H1 (cell line): ENCODE measurements at regions not wholly inside any gene's neighbourhood (a gene's known extent, or its start where the extent isn't known, plus 50 kb on each side); places are given as distances from the start of the nearest gene placed in this dataset.

Source experiments
- CTCF ChIA-PET: fragments of 300-600 bp; sonication (Branson Sonifier 250); formaldehyde crosslinking; loops from one replicate; lab custom pipeline; 2021; ENCODE audit not compliant: partially characterized antibody; lab: Charles Lee
- POLR2A ChIA-PET: fragments of 300-600 bp; sonication (Branson Sonifier 250); formaldehyde crosslinking; loops from one replicate; lab custom pipeline; 2021; ENCODE audit warnings: inconsistent platforms; ENCODE audit not compliant: partially characterized antibody; lab: Charles Lee
- DNase-seq, 2 experiments: peaks; one replicate each; pipeline versions ENCODE4 v3.0.0 to v3.0.0-alpha.2; 2010 to 2022; ENCODE audit warnings: low spot score in 2 of 2, low read depth in 1 of 2, mixed read lengths in 1 of 2
- FAIRE-seq: peaks from 2 replicates; lab custom pipeline; 2011; peaks lifted over from hg19 to GRCh38; lab: Jason Lieb, UNC
- H2AFZ ChIP-seq: 2 replicates; pipeline ENCODE4 v1.8.1; 2012; ENCODE audit warnings: low read length, inconsistent platforms
- H2AK5ac ChIP-seq: 2 replicates; pipeline ENCODE4 v1.6.1; 2013; ENCODE audit warnings: low read depth, low read length
- H2BK120ac ChIP-seq: replicated peaks from 2 replicates; pipeline ENCODE3; 2013; ENCODE audit warnings: low read depth, low read length, inconsistent platforms
- H2BK12ac ChIP-seq: 2 replicates; pipeline ENCODE4 v1.6.1; 2013; ENCODE audit warnings: low read depth, low read length
- H2BK15ac ChIP-seq: 2 replicates; pipeline ENCODE4 v1.6.1; 2013; ENCODE audit warnings: low read length
- H2BK20ac ChIP-seq: 2 replicates; pipeline ENCODE4 v1.6.1; 2013; ENCODE audit warnings: low read length
- H2BK5ac ChIP-seq: 2 replicates; pipeline ENCODE4 v1.6.1; 2013; ENCODE audit warnings: low read depth, low read length
- H3K14ac ChIP-seq: 2 replicates; pipeline ENCODE4 v1.6.1; 2013; ENCODE audit warnings: inconsistent platforms; ENCODE audit not compliant: insufficient read length
- H3K18ac ChIP-seq: 2 replicates; pipeline ENCODE4 v1.6.1; 2013; ENCODE audit warnings: low read length; ENCODE audit errors: extremely low read depth
- H3K23ac ChIP-seq: 2 replicates; pipeline ENCODE4 v1.6.1; 2013; ENCODE audit warnings: inconsistent platforms; ENCODE audit not compliant: insufficient read length
- H3K23me2 ChIP-seq: 2 replicates; pipeline ENCODE4 v1.6.1; 2013; ENCODE audit warnings: low read depth, low read length
- H3K27ac ChIP-seq: 2 replicates; pipeline ENCODE4 v1.6.1; 2011; ENCODE audit warnings: low read depth, low read length, inconsistent platforms
- H3K27me3 ChIP-seq, 4 experiments: replicated peaks in 1 of 4; 1 replicate in 1 of 4; 2 replicates in 3 of 4; pipeline versions ENCODE4 v1.6.1 to v1.8.1; 2011 to 2013; ENCODE audit warnings: low read length in 3 of 4, mild to moderate bottlenecking in 3 of 4, inconsistent platforms in 2 of 4, mixed read lengths in 2 of 4, moderate library complexity in 1 of 4; ENCODE audit not compliant: control insufficient read depth in 3 of 4, insufficient read depth in 3 of 4; ENCODE audit errors: extremely low read depth in 1 of 4
- H3K36me3 ChIP-seq, 4 experiments: 2 replicates each; pipeline versions ENCODE4 v1.6.1 to v1.8.1; 2011 to 2013; ENCODE audit warnings: mild to moderate bottlenecking in 4 of 4, low read length in 3 of 4, moderate library complexity in 2 of 4, control low read depth in 1 of 4, inconsistent platforms in 1 of 4; ENCODE audit not compliant: insufficient read depth in 4 of 4, control insufficient read depth in 2 of 4
- H3K4ac ChIP-seq: replicated peaks from 2 replicates; pipeline ENCODE3; 2013; ENCODE audit warnings: low read length, low read depth, mixed read lengths, inconsistent platforms; ENCODE audit not compliant: insufficient read length
- H3K4me1 ChIP-seq, 4 experiments: replicated peaks in 1 of 4; 1 replicate in 1 of 4; 2 replicates in 3 of 4; pipeline versions ENCODE4 v1.6.1 to v1.8.1; 2011 to 2013; ENCODE audit warnings: low read length in 3 of 4, inconsistent platforms in 2 of 4, mixed read lengths in 1 of 4; ENCODE audit not compliant: insufficient read depth in 4 of 4, control insufficient read depth in 3 of 4
- H3K4me2 ChIP-seq, 2 experiments: 2 replicates each; pipeline versions ENCODE4 v1.6.1 to v1.8.1; 2011 to 2013; ENCODE audit warnings: low read depth in 2 of 2, low read length in 2 of 2, control low read depth in 1 of 2, inconsistent platforms in 1 of 2, mild to moderate bottlenecking in 1 of 2; ENCODE audit not compliant: insufficient read depth in 1 of 2
- H3K4me3 ChIP-seq, 4 experiments: fragments of 200-600, 300-600 bp in 1 of 4; sonication (generic), shearing (Covaris generic), sonication (Bioruptor Twin) in 1 of 4; 2 replicates each; pipeline versions ENCODE4 v1.5.1 to v1.8.1; 2011 to 2016; ENCODE audit warnings: low read length in 4 of 4, low read depth in 3 of 4, control low read depth in 2 of 4, inconsistent platforms in 2 of 4, mild to moderate bottlenecking in 2 of 4, mixed read lengths in 1 of 4, moderate library complexity in 1 of 4; ENCODE audit not compliant: insufficient read depth in 2 of 4; ENCODE audit errors: extremely low read depth in 1 of 4
- H3K56ac ChIP-seq: replicated peaks from 2 replicates; pipeline ENCODE3; 2013; ENCODE audit warnings: low read depth, mild to moderate bottlenecking, mixed read lengths, low read length, inconsistent platforms; ENCODE audit not compliant: insufficient read length
- H3K79me1 ChIP-seq: 2 replicates; pipeline ENCODE4 v1.6.1; 2013; ENCODE audit warnings: low read depth, low read length, control low read depth
- H3K79me2 ChIP-seq, 2 experiments: 2 replicates each; pipeline versions ENCODE4 v1.6.1 to v1.8.1; 2012 to 2013; ENCODE audit warnings: low read length in 2 of 2, mild to moderate bottlenecking in 2 of 2, inconsistent platforms in 1 of 2; ENCODE audit not compliant: insufficient read depth in 2 of 2, control insufficient read depth in 1 of 2
- H3K9ac ChIP-seq, 4 experiments: replicated peaks in 1 of 4; 1 replicate in 1 of 4; 2 replicates in 3 of 4; pipeline versions ENCODE4 v1.6.1 to v1.8.1; 2011 to 2013; ENCODE audit warnings: low read depth in 3 of 4, low read length in 3 of 4, control low read depth in 2 of 4, mild to moderate bottlenecking in 2 of 4, moderate library complexity in 2 of 4, inconsistent platforms in 1 of 4; ENCODE audit errors: extremely low read depth in 1 of 4
- H3K9me3 ChIP-seq, 2 experiments: 2 replicates each; pipeline versions ENCODE4 v1.6.1 to v1.8.1; 2012 to 2013; ENCODE audit warnings: mild to moderate bottlenecking in 2 of 2, moderate library complexity in 2 of 2, control low read depth in 1 of 2, inconsistent platforms in 1 of 2, low read depth in 1 of 2, low read length in 1 of 2, mixed read lengths in 1 of 2; ENCODE audit not compliant: insufficient read depth in 2 of 2
- H4K20me1 ChIP-seq, 2 experiments: replicated peaks in 1 of 2; 2 replicates each; pipeline versions ENCODE3 to v1.8.1; 2011 to 2013; ENCODE audit warnings: inconsistent platforms in 2 of 2, low read length in 2 of 2, mild to moderate bottlenecking in 1 of 2; ENCODE audit not compliant: insufficient read depth in 2 of 2, control insufficient read depth in 1 of 2
- H4K5ac ChIP-seq: 2 replicates; pipeline ENCODE4 v1.6.1; 2013; ENCODE audit warnings: low read length, low read depth, mixed read lengths, inconsistent platforms; ENCODE audit not compliant: insufficient read length
- H4K8ac ChIP-seq: 2 replicates; pipeline ENCODE4 v1.8.0; 2013; ENCODE audit warnings: mild to moderate bottlenecking, moderate library complexity, low read length, inconsistent platforms; ENCODE audit not compliant: insufficient read depth; ENCODE audit errors: extremely low read depth
- H4K91ac ChIP-seq: replicated peaks from 2 replicates; pipeline ENCODE3; 2013; ENCODE audit warnings: low read length, mixed read lengths, inconsistent platforms; ENCODE audit not compliant: insufficient read length
- BACH1 ChIP-seq: IDR thresholded peaks from 2 replicates; pipeline ENCODE4 v1.6.1; 2012; ENCODE audit warnings: low read length, improper control_type of control experiment
- RAD21 ChIP-seq, 2 experiments: IDR thresholded peaks in 1 of 2; conservative IDR thresholded peaks in 1 of 2; 2 replicates each; pipeline ENCODE4 v1.6.1; 2011; ENCODE audit warnings: low read depth in 2 of 2, low read length in 2 of 2, improper control_type of control experiment in 1 of 2, inconsistent platforms in 1 of 2, mild to moderate bottlenecking in 1 of 2, moderate library complexity in 1 of 2
- RBBP5 ChIP-seq: IDR thresholded peaks from 2 replicates; pipeline ENCODE4 v1.7.1; 2012; ENCODE audit warnings: low read depth, mild to moderate bottlenecking, inconsistent platforms, low read length, moderate library complexity, borderline replicate concordance
- SP1 ChIP-seq: IDR thresholded peaks from 2 replicates; pipeline ENCODE4 v1.6.1; 2011; ENCODE audit warnings: low read depth, low read length
- WGBS, 2 experiments: shearing (Covaris generic) in 1 of 2; methylation state at CpG; one replicate each; pipeline versions ENCODE4 v1.1.6 to v1.1.7; 2013 to 2015; ENCODE audit warnings: low lambda C conversion rate in 2 of 2, mixed read lengths in 2 of 2, inconsistent platforms in 1 of 2, low coverage in 1 of 2, missing lambda C conversion rate in 1 of 2; ENCODE audit not compliant: insufficient replicate concordance in 2 of 2, insufficient coverage in 1 of 2, insufficient read length in 1 of 2; ENCODE audit errors: extremely low coverage in 1 of 2, missing lambda C conversion rate in 1 of 2; 5-methylcytosine and 5-hydroxymethylcytosine counted together

DNA sequence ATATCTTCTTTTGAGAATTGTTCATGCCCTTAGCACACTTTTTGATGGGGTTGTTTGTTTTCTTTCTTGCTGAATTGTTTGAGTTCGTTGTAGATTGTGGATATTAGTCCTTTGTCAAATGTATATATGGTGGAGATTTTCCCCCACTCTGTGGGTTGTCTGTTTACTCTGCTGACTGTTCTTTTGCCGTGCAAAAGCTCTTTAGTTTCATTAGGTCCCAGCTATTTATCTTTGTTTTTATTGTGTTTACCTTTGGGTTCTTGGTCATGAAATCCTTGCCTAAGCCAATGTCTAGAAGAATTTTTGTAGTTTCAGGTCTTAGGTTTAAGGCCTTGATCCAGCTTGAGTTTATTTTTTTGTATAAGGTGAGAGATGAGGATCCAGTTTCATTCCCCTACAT lies 1372.6 kb upstream of the TENM3 start:
- DNase-seq = no peak
- H3K9ac ChIP-seq = no peak overlapping the region
- H3K27ac ChIP-seq = no peak overlapping the region
- POLR2A ChIA-PET = no interaction called here
- H3K4me1 ChIP-seq = no peaks in the 10 kb centered on the region
- H4K8ac ChIP-seq = no peak overlapping the region
- H2BK120ac ChIP-seq = no peak overlapping the region
- no peak overlapping the region for H3K14ac ChIP-seq
- H3K79me2 ChIP-seq = no peaks in the 10 kb centered on the region
- H2BK5ac ChIP-seq = no peak overlapping the region
- H4K91ac ChIP-seq = no peak overlapping the region
- H3K23ac ChIP-seq = no peak overlapping the region
- TF ChIP-seq BACH1 (no peak), RAD21 (IDR thresholded peaks at IDR 0.05 in 1 of 2, conservative IDR thresholded peaks at IDR 0.05 in 1 of 2; ENCODE audit: low read depth in 2 of 2, low read length in 2 of 2) (no peak), RBBP5 (no peak), SP1 (no peak)
- H2AK5ac ChIP-seq = no peak overlapping the region
- H3K56ac ChIP-seq = no peak overlapping the region
- H3K18ac ChIP-seq = no peak overlapping the region
- H4K20me1 ChIP-seq = no peaks in the 10 kb centered on the region
- H3K4me3 ChIP-seq = no peak overlapping the region
- H2BK20ac ChIP-seq = no peak overlapping the region
- H3K79me1 ChIP-seq = no peaks in the 10 kb centered on the region
- FAIRE-seq = no peak
- H2BK12ac ChIP-seq = no peak overlapping the region
- H2AFZ ChIP-seq = no peak overlapping the region
- WGBS, 2 experiments = 92% methylated on average over 2 of the region's 2 CpGs; no CpG with 5 or more reads in 1 of the 2 experiments
- no peak overlapping the region for H3K4ac ChIP-seq
- no peak overlapping the region for H3K4me2 ChIP-seq
- peaks cover 3 to 4% of the 10 kb centered on the region in 2 experiments; a peak in 2 of 4 replicates for H3K9me3 ChIP-seq
- no peak overlapping the region for H4K5ac ChIP-seq
- no peak overlapping the region for H2BK15ac ChIP-seq
- CTCF ChIA-PET = no interaction called here
- no peaks in the 10 kb centered on the region for H3K27me3 ChIP-seq
- no peaks in the 10 kb centered on the region for H3K23me2 ChIP-seq
- H3K36me3 ChIP-seq = no peaks in the 10 kb centered on the region
